ENCODE measurements at regions not wholly inside any gene's neighbourhood (a gene's known extent, or its start where the extent isn't known, plus 50 kb on each side); places are given as distances from the start of the nearest gene placed in this dataset.

DNA sequence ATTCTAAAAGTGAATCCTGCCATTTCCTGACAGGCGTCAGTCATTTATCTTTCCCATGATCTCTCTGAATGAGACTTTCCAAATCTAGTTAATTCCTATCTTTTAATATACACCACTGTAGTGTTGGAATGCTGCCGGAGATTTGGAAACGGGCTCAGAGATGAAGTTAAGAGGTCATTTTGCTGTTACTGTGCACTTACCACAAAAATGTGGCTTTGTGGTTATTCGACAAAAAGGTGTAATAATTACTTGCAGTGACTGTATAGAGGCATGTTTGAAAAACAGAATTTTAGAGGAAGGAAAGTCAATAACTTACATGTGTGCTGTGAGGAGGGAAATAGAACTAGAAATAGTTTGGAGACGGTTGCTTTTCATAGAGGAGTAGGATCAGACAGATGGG, 460.2 kb upstream of the BTBD3 start:
- no peak for TF ChIP-seq POLR2A (IDR thresholded peaks at IDR 0.05)
- TF ChIP-seq, protein P1, sequence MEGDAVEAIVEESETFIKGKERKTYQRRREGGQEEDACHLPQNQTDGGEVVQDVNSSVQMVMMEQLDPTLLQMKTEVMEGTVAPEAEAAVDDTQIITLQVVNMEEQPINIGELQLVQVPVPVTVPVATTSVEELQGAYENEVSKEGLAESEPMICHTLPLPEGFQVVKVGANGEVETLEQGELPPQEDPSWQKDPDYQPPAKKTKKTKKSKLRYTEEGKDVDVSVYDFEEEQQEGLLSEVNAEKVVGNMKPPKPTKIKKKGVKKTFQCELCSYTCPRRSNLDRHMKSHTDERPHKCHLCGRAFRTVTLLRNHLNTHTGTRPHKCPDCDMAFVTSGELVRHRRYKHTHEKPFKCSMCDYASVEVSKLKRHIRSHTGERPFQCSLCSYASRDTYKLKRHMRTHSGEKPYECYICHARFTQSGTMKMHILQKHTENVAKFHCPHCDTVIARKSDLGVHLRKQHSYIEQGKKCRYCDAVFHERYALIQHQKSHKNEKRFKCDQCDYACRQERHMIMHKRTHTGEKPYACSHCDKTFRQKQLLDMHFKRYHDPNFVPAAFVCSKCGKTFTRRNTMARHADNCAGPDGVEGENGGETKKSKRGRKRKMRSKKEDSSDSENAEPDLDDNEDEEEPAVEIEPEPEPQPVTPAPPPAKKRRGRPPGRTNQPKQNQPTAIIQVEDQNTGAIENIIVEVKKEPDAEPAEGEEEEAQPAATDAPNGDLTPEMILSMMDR (IDR thresholded peaks at IDR 0.05): no peak
